ENCODE measurements at regions not wholly inside any gene's neighbourhood (a gene's known extent, or its start where the extent isn't known, plus 50 kb on each side); places are given as distances from the start of the nearest gene placed in this dataset.

- TF ChIP-seq CTCF (IDR thresholded peaks at IDR 0.05) (peak in 2 of 6 experiments; percentile 27 to 28), POLR2A (IDR thresholded peaks at IDR 0.05) (no peak)
Measured at GRCh38 chr3:908839-909238, 184.0 kb upstream of the CNTN6 start.
